GM23338 (cell line): ENCODE measurements at regions not wholly inside any gene's neighbourhood (a gene's known extent, or its start where the extent isn't known, plus 50 kb on each side); places are given as distances from the start of the nearest gene placed in this dataset.

Experiments
- ATAC-seq: fragments of 200-7000 bp; cut with Tn5 transposase; 3 replicates; pipeline ENCODE4 v1.9.1; 2020
- DNase-seq: peaks from one replicate; pipeline ENCODE4 v3.0.0-alpha.2; 2015; ENCODE audit warnings: low spot score
- H2AFZ ChIP-seq: fragments of 200-600 bp; sonication (generic); 2 replicates; pipeline ENCODE4 v1.8.0; 2016; ENCODE audit warnings: antibody characterized with exemption, mild to moderate bottlenecking, moderate library complexity
- H3F3A ChIP-seq: fragments of 200-600 bp; sonication (generic); replicated peaks from 2 replicates; pipeline ENCODE4 v1.8.0; 2017; ENCODE audit warnings: antibody characterized with exemption, mixed run types, low read depth
- H3K27ac ChIP-seq: fragments of 200-600 bp; sonication (generic); 2 replicates; pipeline ENCODE4 v1.6.1; 2016; ENCODE audit warnings: low read depth
- H3K27me3 ChIP-seq: fragments of 200-600 bp; sonication (generic); 2 replicates; pipeline ENCODE4 v1.8.0; 2016; ENCODE audit warnings: mild to moderate bottlenecking, mixed run types, moderate library complexity; ENCODE audit not compliant: insufficient read depth
- H3K36me3 ChIP-seq: fragments of 200-600 bp; sonication (generic); 2 replicates; pipeline ENCODE4 v1.8.0; 2016; ENCODE audit warnings: mild to moderate bottlenecking; ENCODE audit not compliant: insufficient read depth
- H3K4me1 ChIP-seq: fragments of 200-600 bp; sonication (generic); 2 replicates; pipeline ENCODE4 v1.8.0; 2016; ENCODE audit warnings: mild to moderate bottlenecking, moderate library complexity; ENCODE audit not compliant: insufficient read depth
- H3K4me2 ChIP-seq: fragments of 200-600 bp; sonication (generic); 2 replicates; pipeline ENCODE4 v1.7.1; 2017; ENCODE audit warnings: mixed run types
- H3K4me3 ChIP-seq: fragments of 200-600 bp; sonication (generic); 2 replicates; pipeline ENCODE4 v1.6.1; 2016; ENCODE audit warnings: mixed run types
- H3K79me2 ChIP-seq: fragments of 200-600 bp; sonication (generic); replicated peaks from 2 replicates; pipeline ENCODE4 v1.8.0; 2017; ENCODE audit warnings: mild to moderate bottlenecking; ENCODE audit not compliant: insufficient read depth
- H3K9me2 ChIP-seq: fragments of 200-600 bp; sonication (generic); 2 replicates; pipeline ENCODE4 v1.8.0; 2017; ENCODE audit not compliant: insufficient read depth
- H4K20me1 ChIP-seq: fragments of 200-600 bp; sonication (generic); replicated peaks from 2 replicates; pipeline ENCODE4 v1.8.0; 2017; ENCODE audit warnings: mild to moderate bottlenecking; ENCODE audit not compliant: insufficient read depth
- H3K27ac Mint-ChIP-seq: 2 replicates; pipeline ENCODE4 v1.8.0; 2020; ENCODE audit warnings: inconsistent platforms, mild to moderate bottlenecking, moderate library complexity, mixed read lengths
- H3K27me3 Mint-ChIP-seq: 3 replicates; pipeline ENCODE4 v1.8.0; 2022; ENCODE audit warnings: low read depth, mild to moderate bottlenecking, moderate library complexity, mixed read lengths, inconsistent platforms; ENCODE audit not compliant: insufficient read depth, poor library complexity
- H3K36me3 Mint-ChIP-seq: 3 replicates; pipeline ENCODE4 v1.8.0; 2021; ENCODE audit warnings: low read depth, mild to moderate bottlenecking, inconsistent platforms, moderate library complexity, mixed read lengths
- H3K4me1 Mint-ChIP-seq: 3 replicates; pipeline ENCODE4 v1.8.0; 2020; ENCODE audit warnings: mild to moderate bottlenecking, inconsistent platforms, mixed read lengths
- H3K4me3 Mint-ChIP-seq: 3 replicates; pipeline ENCODE4 v1.8.0; 2021; ENCODE audit warnings: moderate library complexity, mild to moderate bottlenecking, inconsistent platforms, mixed read lengths
- H3K9me3 Mint-ChIP-seq: 3 replicates; pipeline ENCODE4 v1.8.0; 2020; ENCODE audit warnings: moderate library complexity, mild to moderate bottlenecking, inconsistent platforms, mixed read lengths
- CREB1 ChIP-seq: fragments of 250-450 bp; sonication (Bioruptor Pico); IDR thresholded peaks from 2 replicates; pipeline ENCODE4 v1.5.0; 2020; ENCODE audit warnings: low read depth, mild to moderate bottlenecking, moderate library complexity
- ETS1 ChIP-seq: IDR thresholded peaks from 2 replicates; pipeline ENCODE4 v1.6.1; 2016; ENCODE audit warnings: antibody characterized with exemption
- EZH2 ChIP-seq: fragments of 200-600 bp; sonication (generic); IDR thresholded peaks from one replicate; pipeline ENCODE4 v1.8.0; 2017; ENCODE audit warnings: antibody characterized with exemption, mild to moderate bottlenecking, low read depth; ENCODE audit not compliant: unreplicated experiment
- EZH2phosphoT487 ChIP-seq: fragments of 200-600 bp; sonication (generic); IDR thresholded peaks from one replicate; pipeline ENCODE4 v1.8.1; 2018; ENCODE audit warnings: antibody characterized with exemption; ENCODE audit not compliant: unreplicated experiment
- NANOG ChIP-seq: IDR thresholded peaks from 2 replicates; pipeline ENCODE4 v1.6.1; 2016; ENCODE audit warnings: antibody characterized with exemption, borderline replicate concordance
- ZNF114 ChIP-seq: fragments of 250-450 bp; sonication (Bioruptor Pico); IDR thresholded peaks from 2 replicates; pipeline ENCODE4 v1.5.0; 2020; ENCODE audit warnings: mild to moderate bottlenecking, moderate library complexity
- ZNF331 ChIP-seq: fragments of 250-450 bp; sonication (Bioruptor Pico); IDR thresholded peaks from 2 replicates; pipeline ENCODE4 v1.5.0; 2020; ENCODE audit warnings: low read depth, mild to moderate bottlenecking, moderate library complexity
- ZNF462 ChIP-seq: fragments of 250-450 bp; sonication (Bioruptor Pico); IDR thresholded peaks from 2 replicates; pipeline ENCODE4 v1.5.0; 2020; ENCODE audit warnings: mild to moderate bottlenecking, moderate library complexity
- TF ChIP-seq, protein P1 (sequence below): IDR thresholded peaks from one replicate; pipeline ENCODE4 v1.6.1; 2018; ENCODE audit warnings: antibody characterized with exemption; ENCODE audit not compliant: unreplicated experiment
- TF ChIP-seq, protein P2 (sequence below), 2 experiments: fragments of 200-600 bp in 1 of 2; sonication (generic) in 1 of 2; conservative IDR thresholded peaks; 2 replicates each; pipeline versions ENCODE4 v1.5.1 to v1.6.1; 2016 to 2017; ENCODE audit warnings: antibody characterized with exemption in 2 of 2, low read depth in 2 of 2, mild to moderate bottlenecking in 2 of 2, moderate library complexity in 1 of 2

DNA sequence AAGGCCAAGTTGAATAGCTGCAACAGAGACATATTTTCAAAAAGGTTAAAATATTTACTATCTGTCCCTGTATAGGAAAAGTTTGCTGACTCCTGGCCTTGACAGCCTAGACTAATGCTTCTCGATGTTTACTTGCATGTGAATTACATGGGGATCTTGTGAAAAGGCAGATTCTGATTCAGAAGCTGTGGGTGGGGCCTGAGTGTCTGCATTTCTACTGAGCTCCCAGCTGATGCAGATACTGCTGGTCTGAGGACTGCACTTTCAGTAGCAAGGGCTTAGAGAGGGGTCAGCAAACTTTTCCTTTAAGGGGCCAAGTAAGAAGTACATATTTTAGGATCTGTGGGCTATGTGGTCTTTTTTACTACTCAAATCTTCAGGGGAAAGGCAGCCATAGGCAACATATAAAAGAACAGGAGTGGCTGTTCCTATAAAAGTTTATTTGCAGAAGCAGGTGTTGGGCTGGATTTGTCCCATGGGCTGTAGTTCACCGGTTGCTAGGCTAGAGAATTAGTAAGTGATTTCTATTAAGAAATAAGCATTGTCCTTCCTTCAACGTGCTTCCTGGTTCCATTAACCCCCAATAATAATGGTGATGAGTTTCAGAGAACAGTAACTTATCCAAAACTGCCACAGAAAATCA, 97.2 kb upstream of the PDE5A start:
- no peaks in the 10 kb centered on the region for H3F3A ChIP-seq
- no peaks in the 10 kb centered on the region; the same call in 1 of the 2 replicates for H3K9me2 ChIP-seq
- H3K27ac ChIP-seq, result no peak overlapping the region
- no peaks in the 10 kb centered on the region for H3K79me2 ChIP-seq
- H3K4me2 ChIP-seq, result peak overlapping the region; percentile 49
- no peak overlapping the region for H3K4me3 ChIP-seq
- H3K27me3 ChIP-seq, result no peaks in the 10 kb centered on the region
- peaks cover 28% of the 10 kb centered on the region for H3K4me1 Mint-ChIP-seq
- TF ChIP-seq, protein P1, sequence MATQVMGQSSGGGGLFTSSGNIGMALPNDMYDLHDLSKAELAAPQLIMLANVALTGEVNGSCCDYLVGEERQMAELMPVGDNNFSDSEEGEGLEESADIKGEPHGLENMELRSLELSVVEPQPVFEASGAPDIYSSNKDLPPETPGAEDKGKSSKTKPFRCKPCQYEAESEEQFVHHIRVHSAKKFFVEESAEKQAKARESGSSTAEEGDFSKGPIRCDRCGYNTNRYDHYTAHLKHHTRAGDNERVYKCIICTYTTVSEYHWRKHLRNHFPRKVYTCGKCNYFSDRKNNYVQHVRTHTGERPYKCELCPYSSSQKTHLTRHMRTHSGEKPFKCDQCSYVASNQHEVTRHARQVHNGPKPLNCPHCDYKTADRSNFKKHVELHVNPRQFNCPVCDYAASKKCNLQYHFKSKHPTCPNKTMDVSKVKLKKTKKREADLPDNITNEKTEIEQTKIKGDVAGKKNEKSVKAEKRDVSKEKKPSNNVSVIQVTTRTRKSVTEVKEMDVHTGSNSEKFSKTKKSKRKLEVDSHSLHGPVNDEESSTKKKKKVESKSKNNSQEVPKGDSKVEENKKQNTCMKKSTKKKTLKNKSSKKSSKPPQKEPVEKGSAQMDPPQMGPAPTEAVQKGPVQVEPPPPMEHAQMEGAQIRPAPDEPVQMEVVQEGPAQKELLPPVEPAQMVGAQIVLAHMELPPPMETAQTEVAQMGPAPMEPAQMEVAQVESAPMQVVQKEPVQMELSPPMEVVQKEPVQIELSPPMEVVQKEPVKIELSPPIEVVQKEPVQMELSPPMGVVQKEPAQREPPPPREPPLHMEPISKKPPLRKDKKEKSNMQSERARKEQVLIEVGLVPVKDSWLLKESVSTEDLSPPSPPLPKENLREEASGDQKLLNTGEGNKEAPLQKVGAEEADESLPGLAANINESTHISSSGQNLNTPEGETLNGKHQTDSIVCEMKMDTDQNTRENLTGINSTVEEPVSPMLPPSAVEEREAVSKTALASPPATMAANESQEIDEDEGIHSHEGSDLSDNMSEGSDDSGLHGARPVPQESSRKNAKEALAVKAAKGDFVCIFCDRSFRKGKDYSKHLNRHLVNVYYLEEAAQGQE, result no peak
- TF ChIP-seq EZH2phosphoT487 (no peak), EZH2 (no peak), ETS1 (no peak), ZNF331 (CRISPR knock-in tag) (no peak), NANOG (no peak), CREB1 (CRISPR knock-in tag) (no peak), ZNF114 (no peak), ZNF462 (CRISPR knock-in tag) (no peak)
- TF ChIP-seq, protein P2, sequence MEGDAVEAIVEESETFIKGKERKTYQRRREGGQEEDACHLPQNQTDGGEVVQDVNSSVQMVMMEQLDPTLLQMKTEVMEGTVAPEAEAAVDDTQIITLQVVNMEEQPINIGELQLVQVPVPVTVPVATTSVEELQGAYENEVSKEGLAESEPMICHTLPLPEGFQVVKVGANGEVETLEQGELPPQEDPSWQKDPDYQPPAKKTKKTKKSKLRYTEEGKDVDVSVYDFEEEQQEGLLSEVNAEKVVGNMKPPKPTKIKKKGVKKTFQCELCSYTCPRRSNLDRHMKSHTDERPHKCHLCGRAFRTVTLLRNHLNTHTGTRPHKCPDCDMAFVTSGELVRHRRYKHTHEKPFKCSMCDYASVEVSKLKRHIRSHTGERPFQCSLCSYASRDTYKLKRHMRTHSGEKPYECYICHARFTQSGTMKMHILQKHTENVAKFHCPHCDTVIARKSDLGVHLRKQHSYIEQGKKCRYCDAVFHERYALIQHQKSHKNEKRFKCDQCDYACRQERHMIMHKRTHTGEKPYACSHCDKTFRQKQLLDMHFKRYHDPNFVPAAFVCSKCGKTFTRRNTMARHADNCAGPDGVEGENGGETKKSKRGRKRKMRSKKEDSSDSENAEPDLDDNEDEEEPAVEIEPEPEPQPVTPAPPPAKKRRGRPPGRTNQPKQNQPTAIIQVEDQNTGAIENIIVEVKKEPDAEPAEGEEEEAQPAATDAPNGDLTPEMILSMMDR (conservative IDR thresholded peaks at IDR 0.05; ENCODE audit: low read depth in 2 of 2), result no peak
- DNase-seq (peak; percentile 56), ATAC-seq (peak; percentile 98)
- peaks cover 21% of the 10 kb centered on the region for H3K4me1 ChIP-seq
- no peaks in the 10 kb centered on the region for H3K36me3 Mint-ChIP-seq
- peaks cover 8% of the 10 kb centered on the region; the same call in 2 of the 3 replicates for H3K9me3 Mint-ChIP-seq
- peak overlapping the region; percentile 6; the same call in 1 of the 2 replicates for H2AFZ ChIP-seq
- H3K27me3 Mint-ChIP-seq, result no peaks in the 10 kb centered on the region
- peak overlapping the region; percentile 14; the same call in 2 of the 3 replicates for H3K4me3 Mint-ChIP-seq
- H3K27ac Mint-ChIP-seq, result peak overlapping the region; percentile 61
- no peaks in the 10 kb centered on the region for H4K20me1 ChIP-seq
- no peaks in the 10 kb centered on the region for H3K36me3 ChIP-seq
